ENCODE measurements at regions not wholly inside any gene's neighbourhood (a gene's known extent, or its start where the extent isn't known, plus 50 kb on each side); places are given as distances from the start of the nearest gene placed in this dataset.

GRCh38 chr13:107293924-107294323 is 726.0 kb upstream of the ARGLU1 start:
- H3K9me1 ChIP-seq (replicated peaks; ENCODE audit: control insufficient read depth, extremely low read depth, insufficient read depth, low read length): no peaks in the 10 kb centered on the region
- H3K27me3 ChIP-seq (ENCODE audit: control insufficient read depth in 2 of 2, insufficient read depth in 2 of 2, low read length in 2 of 2): no peaks in the 10 kb centered on the region
- no peaks in the 10 kb centered on the region for H4K20me1 ChIP-seq (replicated peaks; ENCODE audit: control insufficient read depth, extremely low read depth, insufficient read depth, low read length)
- H3K9me3 ChIP-seq (replicated peaks; ENCODE audit: control insufficient read depth, insufficient read depth, low read length): no peaks in the 10 kb centered on the region
- TF ChIP-seq EZH2 (IDR thresholded peaks at IDR 0.05; ENCODE audit: borderline replicate concordance, low read depth, low read length, severe bottlenecking) (no peak), POLR2A (IDR thresholded peaks at IDR 0.05; ENCODE audit: low read depth, low read length) (no peak), GATA2 (IDR thresholded peaks at IDR 0.05; ENCODE audit: insufficient read depth, insufficient read length, low read depth, low read length) (no peak), MYC (IDR thresholded peaks at IDR 0.05; ENCODE audit: low read depth, low read length) (no peak), JUN (IDR thresholded peaks at IDR 0.05; ENCODE audit: borderline replicate concordance, insufficient read depth, insufficient read length, low read depth) (no peak), MAX (IDR thresholded peaks at IDR 0.05; ENCODE audit: insufficient read depth, insufficient read length) (no peak), CTCF (IDR thresholded peaks at IDR 0.05; ENCODE audit: extremely low read depth in 1 of 2, insufficient read depth in 1 of 2, low read depth in 1 of 2, low read length in 2 of 2) (no peak), FOS (IDR thresholded peaks at IDR 0.05; ENCODE audit: borderline replicate concordance, insufficient read depth, low read length) (no peak), POLR2AphosphoS5 (IDR thresholded peaks at IDR 0.05; ENCODE audit: insufficient read depth, low read depth, low read length) (no peak)
- H3K27ac ChIP-seq (ENCODE audit: insufficient read depth, low read depth, low read length): no peak overlapping the region
- no peak overlapping the region for H3K9ac ChIP-seq (replicated peaks; ENCODE audit: extremely low read depth, insufficient read depth, low read length)
- FAIRE-seq (no peak), DNase-seq (ENCODE audit: low read depth, low spot score) (no peak)
- no peak overlapping the region for H2AFZ ChIP-seq (ENCODE audit: low read depth, low read length)
- CTCF ChIA-PET: interaction anchor here (0.9 kb wide), 2 partner anchors 9 to 14 kb away, joined by 3 read pairs; no protein-coding TSS in a partner anchor
- dilution Hi-C loops (cut with MboI; ENCODE audit: extremely low pct_ligation_motif_present, low sequenced_read_pairs): no loop called here
- POLR2A ChIA-PET: no interaction called here
- H3K79me2 ChIP-seq (ENCODE audit: control insufficient read depth, insufficient read depth, low read length): no peaks in the 10 kb centered on the region
- no peaks in the 10 kb centered on the region for H3K4me1 ChIP-seq (ENCODE audit: control insufficient read depth, extremely low read depth, insufficient read depth, low read length)
- H3K4me2 ChIP-seq (ENCODE audit: insufficient read depth, low read length): no peak overlapping the region
- intact Hi-C loops (cut with micrococcal nuclease): no loop called here
- no peak overlapping the region for H3K4me3 ChIP-seq (replicated peaks in 1 of 3; ENCODE audit: insufficient read depth in 1 of 3, low read depth in 1 of 3, low read length in 3 of 3)
- no peaks in the 10 kb centered on the region for H3K36me3 ChIP-seq (ENCODE audit: control insufficient read depth in 2 of 2, extremely low read depth in 1 of 2, insufficient read depth in 2 of 2, low read length in 2 of 2)
- BruUV-seq (replicated peaks): no TSS peak
